ENCODE measurements at regions not wholly inside any gene's neighbourhood (a gene's known extent, or its start where the extent isn't known, plus 50 kb on each side); places are given as distances from the start of the nearest gene placed in this dataset.

GRCh38 chr10:108425283-108425964, 1260.9 kb upstream of the SORCS1 start:
- H3K36me3 ChIP-seq (ENCODE audit: low read depth, missing control alignments) = no peaks in the 10 kb centered on the region
- intact Hi-C loops (cut with DNase I; ENCODE audit: low total_unique reads) = no loop called here
- no peaks in the 10 kb centered on the region for H3K9me3 ChIP-seq
- H3K27ac ChIP-seq = no peak overlapping the region
- DNase-seq = no peak
- no peak overlapping the region for H3K4me3 ChIP-seq
- H3K27me3 ChIP-seq = no peaks in the 10 kb centered on the region
- WGBS, 2 donors = 46 to 62% methylated on average over 1 of the region's 1 CpG
- no peak for TF ChIP-seq CTCF (IDR thresholded peaks at IDR 0.05)
- TF ChIP-seq POLR2A (IDR thresholded peaks at IDR 0.05) = no peak
- no peaks in the 10 kb centered on the region for H3K4me1 ChIP-seq

- TF ChIP-seq CTCF (IDR thresholded peaks at IDR 0.05) = no peak
- Histone ChIP-seq H3K4me3 (no peak overlapping the region), H3K4me1 (no peaks in the 10 kb centered on the region), H3K27me3 (no peaks in the 10 kb centered on the region), H3K36me3 (ENCODE audit: low read depth, missing control alignments) (no peaks in the 10 kb centered on the region), H3K9me3 (no peaks in the 10 kb centered on the region), H3K27ac (no peak overlapping the region)
- DNase-seq = no peak
- intact Hi-C loops (cut with DNase I; ENCODE audit: low total_unique reads) = no loop called here
- 59 to 66% methylated on average over 1 of the region's 1 CpG for WGBS, 2 donors
Measured at GRCh38 chr10:108424656-108425055, 1260.2 kb upstream of the SORCS1 start.

- intact Hi-C loops (cut with DNase I; ENCODE audit: low total_unique reads) = no loop called here
- Histone ChIP-seq H3K4me1 (no peaks in the 10 kb centered on the region), H3K9me3 (no peaks in the 10 kb centered on the region), H3K27me3 (no peaks in the 10 kb centered on the region), H3K27ac (no peak overlapping the region), H3K4me3 (no peak overlapping the region), H3K36me3 (ENCODE audit: low read depth, missing control alignments) (no peaks in the 10 kb centered on the region)
- no peak for DNase-seq
- 88 to 93% methylated on average over 2 of the region's 2 CpGs for WGBS, 2 donors
- TF ChIP-seq POLR2A (IDR thresholded peaks at IDR 0.05) = no peak
- TF ChIP-seq CTCF (IDR thresholded peaks at IDR 0.05) = no peak
Measured at GRCh38 chr10:108422286-108422685, 1257.8 kb upstream of the SORCS1 start.

- H3K4me3 ChIP-seq = no peak overlapping the region
- H3K27me3 ChIP-seq = no peaks in the 10 kb centered on the region
- TF ChIP-seq CTCF (IDR thresholded peaks at IDR 0.05) (no peak), POLR2A (IDR thresholded peaks at IDR 0.05) (no peak)
- intact Hi-C loops (cut with DNase I; ENCODE audit: low total_unique reads) = no loop called here
- no peak for DNase-seq
- no peaks in the 10 kb centered on the region for H3K9me3 ChIP-seq
- no peak overlapping the region for H3K27ac ChIP-seq
- H3K36me3 ChIP-seq (ENCODE audit: low read depth, missing control alignments) = no peaks in the 10 kb centered on the region
- no peaks in the 10 kb centered on the region for H3K4me1 ChIP-seq
- WGBS, 2 donors = 74 to 83% methylated on average over 2 of the region's 2 CpGs
Measured at GRCh38 chr10:108421266-108421665, 1256.8 kb upstream of the SORCS1 start.

- no peak overlapping the region for H3K27ac ChIP-seq
- H3K4me1 ChIP-seq = no peaks in the 10 kb centered on the region
- no peak for TF ChIP-seq POLR2A (IDR thresholded peaks at IDR 0.05)
- TF ChIP-seq CTCF (IDR thresholded peaks at IDR 0.05) = no peak
- 89 to 96% methylated on average over 4 of the region's 4 CpGs for WGBS, 2 donors
- H3K27me3 ChIP-seq = no peaks in the 10 kb centered on the region
- intact Hi-C loops (cut with DNase I; ENCODE audit: low total_unique reads) = no loop called here
- DNase-seq = no peak
- H3K36me3 ChIP-seq (ENCODE audit: low read depth, missing control alignments) = no peaks in the 10 kb centered on the region
- no peaks in the 10 kb centered on the region for H3K9me3 ChIP-seq
- H3K4me3 ChIP-seq = no peak overlapping the region
Measured at GRCh38 chr10:108413954-108414353, 1249.4 kb upstream of the SORCS1 start.

Measured in testis (tissue), 2 donors.